Calu3 (cell line): ENCODE measurements at regions not wholly inside any gene's neighbourhood (a gene's known extent, or its start where the extent isn't known, plus 50 kb on each side); places are given as distances from the start of the nearest gene placed in this dataset.

Source experiments
- BruUV-seq: library from RNA; stranded (reverse); fragments of 400-500 nt; replicated peaks from 2 replicates; lab custom pipeline; 2021; lab: Mats Ljungman, UMichigan
- CTCF ChIA-PET: fragments of 300-600 bp; sonication (Branson Sonifier 250); formaldehyde crosslinking; loops from one replicate; lab custom pipeline; 2022; ENCODE audit warnings: antibody characterized with exemption; lab: Charles Lee
- DNase-seq: peaks from one replicate; pipeline ENCODE4 v3.0.0; 2022
- H3K27ac Mint-ChIP-seq: one replicate; pipeline ENCODE4 v1.8.0; 2022; ENCODE audit warnings: mixed read lengths; ENCODE audit not compliant: unreplicated experiment
- H3K27me3 Mint-ChIP-seq: one replicate; pipeline ENCODE4 v1.8.0; 2022; ENCODE audit warnings: mixed read lengths; ENCODE audit not compliant: unreplicated experiment
- H3K36me3 Mint-ChIP-seq: one replicate; pipeline ENCODE4 v1.8.0; 2022; ENCODE audit warnings: mild to moderate bottlenecking, moderate library complexity, mixed read lengths; ENCODE audit not compliant: insufficient read depth, unreplicated experiment
- H3K4me1 Mint-ChIP-seq: one replicate; pipeline ENCODE4 v1.8.0; 2022; ENCODE audit warnings: mild to moderate bottlenecking, low read depth, mixed read lengths; ENCODE audit not compliant: unreplicated experiment
- H3K4me3 Mint-ChIP-seq: one replicate; pipeline ENCODE4 v1.8.0; 2022; ENCODE audit warnings: mild to moderate bottlenecking, low read depth, moderate library complexity, mixed read lengths; ENCODE audit not compliant: unreplicated experiment
- H3K9me3 Mint-ChIP-seq: one replicate; pipeline ENCODE4 v1.8.0; 2022; ENCODE audit warnings: low read depth, mixed read lengths; ENCODE audit not compliant: unreplicated experiment
- CTCF ChIP-seq: fragments of 200-600 bp; IDR thresholded peaks from one replicate; pipeline ENCODE4 v1.8.0; 2022; ENCODE audit warnings: antibody characterized with exemption; ENCODE audit not compliant: unreplicated experiment
- intact Hi-C: fragments of 100-400 bp; cut with micrococcal nuclease; formaldehyde crosslinking; loops from one replicate; pipeline ENCODE4 v1.10.0; 2022; ENCODE audit not compliant: unreplicated experiment

GRCh38 chr12:131375261-131375971, 335.5 kb upstream of the SFSWAP start:
- peaks cover 77% of the 10 kb centered on the region for H3K27me3 Mint-ChIP-seq
- BruUV-seq, result no TSS peak
- no peak for TF ChIP-seq CTCF
- CTCF ChIA-PET, result no interaction called here
- no peaks in the 10 kb centered on the region for H3K36me3 Mint-ChIP-seq
- DNase-seq, result no peak
- H3K27ac Mint-ChIP-seq, result no peak overlapping the region
- no peaks in the 10 kb centered on the region for H3K4me1 Mint-ChIP-seq
- peaks cover 5% of the 10 kb centered on the region for H3K9me3 Mint-ChIP-seq
- H3K4me3 Mint-ChIP-seq, result no peak overlapping the region
- intact Hi-C loops, result no loop called here

GRCh38 chr12:131375972-131376345, 334.9 kb upstream of the SFSWAP start:
- Mint-ChIP-seq H3K36me3 (no peaks in the 10 kb centered on the region), H3K9me3 (peaks cover 5% of the 10 kb centered on the region), H3K27ac (no peak overlapping the region), H3K4me1 (no peaks in the 10 kb centered on the region), H3K4me3 (no peak overlapping the region), H3K27me3 (peaks cover 83% of the 10 kb centered on the region)
- DNase-seq, result no peak
- intact Hi-C loops, result no loop called here
- CTCF ChIA-PET, result no interaction called here
- TF ChIP-seq CTCF, result no peak
- no TSS peak for BruUV-seq

- DNase-seq, result no peak
- TF ChIP-seq CTCF, result no peak
- no peak overlapping the region for H3K27ac Mint-ChIP-seq
- intact Hi-C loops, result no loop called here
- CTCF ChIA-PET, result interaction anchor here (0.6 kb wide), 1 partner anchor 41 kb away, joined by 3 read pairs; no protein-coding TSS in a partner anchor
- H3K4me3 Mint-ChIP-seq, result no peak overlapping the region
- H3K36me3 Mint-ChIP-seq, result no peaks in the 10 kb centered on the region
- peaks cover 2% of the 10 kb centered on the region for H3K9me3 Mint-ChIP-seq
- no peaks in the 10 kb centered on the region for H3K4me1 Mint-ChIP-seq
- BruUV-seq, result no TSS peak
- H3K27me3 Mint-ChIP-seq, result peaks cover 83% of the 10 kb centered on the region
Measured at GRCh38 chr12:131378176-131378842, 332.6 kb upstream of the SFSWAP start.

GRCh38 chr12:131378861-131379665, 331.8 kb upstream of the SFSWAP start:
- BruUV-seq, result no TSS peak

More at GRCh38 chr12:131378861-131379665, 331.8 kb upstream of the SFSWAP start:
- Mint-ChIP-seq H3K27me3 (peaks cover 85% of the 10 kb centered on the region), H3K36me3 (no peaks in the 10 kb centered on the region), H3K4me1 (no peaks in the 10 kb centered on the region), H3K4me3 (no peak overlapping the region), H3K27ac (no peak overlapping the region), H3K9me3 (peaks cover 2% of the 10 kb centered on the region)
- DNase-seq, result no peak
- no peak for TF ChIP-seq CTCF
- CTCF ChIA-PET, result no interaction called here
- intact Hi-C loops, result no loop called here
